A549 (cell line): ENCODE measurements at regions not wholly inside any gene's neighbourhood (a gene's known extent, or its start where the extent isn't known, plus 50 kb on each side); places are given as distances from the start of the nearest gene placed in this dataset.

Experiments
- ATAC-seq, 2 experiments: fragments of 200-7000 bp in 1 of 2; fragments of >200 bp in 1 of 2; cut with Nextera tagmentation in 1 of 2; cut with Tn5 transposase in 1 of 2; 3 replicates each; pipeline versions ENCODE4 v1.8.0 to v1.9.1; 2018 to 2020; ENCODE audit warnings: mild to moderate bottlenecking in 1 of 2, moderate library complexity in 1 of 2
- CTCF ChIA-PET: fragments of 300-600 bp; sonication (Branson Sonifier 250); formaldehyde crosslinking; extraction: SDS; loops from one replicate; lab custom pipeline; 2021; ENCODE audit warnings: antibody characterized with exemption, inconsistent platforms; lab: Yijun Ruan, JAX
- POLR2A ChIA-PET: fragments of 350-600 bp; formaldehyde crosslinking; extraction: SDS; loops from one replicate; lab custom pipeline; 2021; ENCODE audit warnings: antibody characterized with exemption, inconsistent platforms; lab: Yijun Ruan, JAX
- DNase-seq, 2 experiments: peaks; one replicate each; pipeline versions ENCODE4 v3.0.0 to v3.0.0-alpha.2; 2011 to 2016; ENCODE audit warnings: low read depth in 1 of 2, low spot score in 1 of 2
- FAIRE-seq: peaks from 2 replicates; lab custom pipeline; 2011; peaks lifted over from hg19 to GRCh38; lab: Jason Lieb, UNC
- H3K27ac ChIP-seq, 2 experiments: fragments of >200 bp; sonication (Bioruptor Twin); formaldehyde crosslinking; 3 replicates each; pipeline ENCODE4 v1.5.1; 2016 to 2017
- H3K4me1 ChIP-seq: fragments of >200 bp; sonication (Bioruptor Twin); formaldehyde crosslinking; 3 replicates; pipeline ENCODE4 v1.6.1; 2016
- H3K4me2 ChIP-seq: fragments of >200 bp; sonication (Bioruptor Twin); formaldehyde crosslinking; 3 replicates; pipeline ENCODE4 v1.6.1; 2016
- H3K4me3 ChIP-seq: fragments of >200 bp; sonication (Bioruptor Twin); formaldehyde crosslinking; 3 replicates; pipeline ENCODE4 v1.5.1; 2016
- H3K9me3 ChIP-seq: fragments of >200 bp; sonication (Bioruptor Twin); formaldehyde crosslinking; 3 replicates; pipeline ENCODE4 v1.6.1; 2016
- BHLHE40 ChIP-seq: IDR thresholded peaks from 2 replicates; pipeline ENCODE4 v1.6.1; 2012; ENCODE audit warnings: low read depth, low read length, inconsistent platforms
- CHD2 ChIP-seq: fragments of 150-350 bp; IDR thresholded peaks from 2 replicates; pipeline ENCODE4 v1.6.1; 2014; ENCODE audit warnings: low read length; ENCODE audit not compliant: partially characterized antibody
- CHD4 ChIP-seq: fragments of 200-600 bp; sonication (generic); IDR thresholded peaks from 2 replicates; pipeline ENCODE4 v1.6.1; 2016; ENCODE audit warnings: antibody characterized with exemption, mild to moderate bottlenecking, borderline replicate concordance
- CTCF ChIP-seq: fragments of >200 bp; sonication (Bioruptor Twin); formaldehyde crosslinking; IDR thresholded peaks from 3 replicates; pipeline ENCODE4 v1.5.1; 2016
- EHF ChIP-seq: fragments of 250-450 bp; sonication (Bioruptor Pico); IDR thresholded peaks from 2 replicates; pipeline ENCODE4 v1.5.0; 2020; ENCODE audit warnings: mild to moderate bottlenecking
- ELK1 ChIP-seq: fragments of 150-350 bp; IDR thresholded peaks from 2 replicates; pipeline ENCODE4 v1.6.1; 2014; ENCODE audit warnings: low read depth, mild to moderate bottlenecking, low read length
- EP300 ChIP-seq, 2 experiments: fragments of >200 bp; sonication (Bioruptor Twin); formaldehyde crosslinking; IDR thresholded peaks; 2 replicates in 1 of 2; 3 replicates in 1 of 2; pipeline ENCODE4 v1.6.1; 2016 to 2017
- FOSB ChIP-seq: fragments of 250-450 bp; sonication (Bioruptor Pico); IDR thresholded peaks from 2 replicates; pipeline ENCODE4 v1.5.0; 2020; ENCODE audit warnings: mild to moderate bottlenecking, moderate library complexity
- FOXS1 ChIP-seq: fragments of 250-450 bp; sonication (Bioruptor Pico); IDR thresholded peaks from 2 replicates; pipeline ENCODE4 v1.5.0; 2020; ENCODE audit warnings: mild to moderate bottlenecking, moderate library complexity
- HES2 ChIP-seq: fragments of >200 bp; sonication (Bioruptor Twin); formaldehyde crosslinking; IDR thresholded peaks from 2 replicates; pipeline ENCODE4 v1.6.1; 2016
- HEYL ChIP-seq: fragments of 250-450 bp; sonication (Bioruptor Pico); IDR thresholded peaks from 2 replicates; pipeline ENCODE4 v1.8.0; 2021; ENCODE audit warnings: mild to moderate bottlenecking, moderate library complexity
- HOXA7 ChIP-seq: fragments of 250-450 bp; sonication (Bioruptor Pico); IDR thresholded peaks from 2 replicates; pipeline ENCODE4 v1.5.0; 2020; ENCODE audit warnings: mild to moderate bottlenecking, moderate library complexity
- HOXB13 ChIP-seq: fragments of 250-450 bp; sonication (Bioruptor Pico); IDR thresholded peaks from 2 replicates; pipeline ENCODE4 v1.5.0; 2020; ENCODE audit warnings: low read depth, mild to moderate bottlenecking, moderate library complexity
- JUN ChIP-seq, 2 experiments: fragments of >200 bp; sonication (Bioruptor Twin); formaldehyde crosslinking; IDR thresholded peaks; 2 replicates in 1 of 2; 3 replicates in 1 of 2; pipeline ENCODE4 v1.6.1; 2016 to 2017
- MAFK ChIP-seq: fragments of 450-650 bp; IDR thresholded peaks from 2 replicates; pipeline ENCODE4 v1.6.1; 2014; ENCODE audit not compliant: partially characterized antibody
- MAX ChIP-seq: IDR thresholded peaks from 2 replicates; pipeline ENCODE4 v1.6.1; 2012
- MAZ ChIP-seq: fragments of 150-350 bp; IDR thresholded peaks from 2 replicates; pipeline ENCODE4 v1.6.1; 2014; ENCODE audit warnings: antibody characterized with exemption, low read depth, low read length, borderline replicate concordance
- PHF8 ChIP-seq: fragments of 200-600 bp; sonication (generic); IDR thresholded peaks from 2 replicates; pipeline ENCODE4 v1.6.1; 2016; ENCODE audit warnings: low read depth, mild to moderate bottlenecking, antibody characterized with exemption, moderate library complexity, borderline replicate concordance
- POLR2AphosphoS2 ChIP-seq: conservative IDR thresholded peaks from 2 replicates; pipeline ENCODE4 v1.6.1; 2012; ENCODE audit warnings: low read length, improper control_type of control experiment, inconsistent platforms
- RARB ChIP-seq: fragments of 250-450 bp; sonication (Bioruptor Pico); IDR thresholded peaks from 2 replicates; pipeline ENCODE4 v1.8.0; 2021; ENCODE audit warnings: mild to moderate bottlenecking, moderate library complexity
- RCOR1 ChIP-seq: fragments of 150-350 bp; IDR thresholded peaks from 2 replicates; pipeline ENCODE4 v1.6.1; 2014; ENCODE audit warnings: antibody characterized with exemption, low read length, low read depth
- RNF2 ChIP-seq: fragments of 200-600 bp; sonication (generic); IDR thresholded peaks from 2 replicates; pipeline ENCODE4 v1.6.1; 2016; ENCODE audit warnings: low read depth, mild to moderate bottlenecking, antibody characterized with exemption, moderate library complexity, borderline replicate concordance
- SMC3 ChIP-seq: fragments of >200 bp; sonication (Bioruptor Twin); formaldehyde crosslinking; IDR thresholded peaks from 3 replicates; pipeline ENCODE4 v1.6.1; 2018; ENCODE audit warnings: inconsistent platforms
- TFCP2L1 ChIP-seq: fragments of 250-450 bp; sonication (Bioruptor Pico); IDR thresholded peaks from 2 replicates; pipeline ENCODE4 v1.5.0; 2021; ENCODE audit warnings: mild to moderate bottlenecking
- ZNF302 ChIP-seq: fragments of 250-450 bp; sonication (Bioruptor Pico); IDR thresholded peaks from 2 replicates; pipeline ENCODE4 v1.9.0; 2021; ENCODE audit warnings: inconsistent platforms, mild to moderate bottlenecking, moderate library complexity
- WGBS: methylation state at CpG from one replicate; pipeline ENCODE4 v1.1.6; 2017; ENCODE audit errors: missing lambda C conversion rate; 5-methylcytosine and 5-hydroxymethylcytosine counted together

- ChIA-PET POLR2A (no interaction called here), CTCF (no interaction called here)
- no peak overlapping the region for H3K4me2 ChIP-seq
- H3K9me3 ChIP-seq: no peaks in the 10 kb centered on the region
- no peak for FAIRE-seq
- no peak for ATAC-seq
- H3K27ac ChIP-seq: no peak overlapping the region
- H3K4me3 ChIP-seq: no peak overlapping the region
- DNase-seq: no peak
- H3K4me1 ChIP-seq: no peaks in the 10 kb centered on the region
- no peak for TF ChIP-seq EP300 (IDR thresholded peaks at IDR 0.05)
- TF ChIP-seq ELK1: no peak
- TF ChIP-seq FOSB (CRISPR knock-in tag): no peak
- TF ChIP-seq FOXS1 (CRISPR knock-in tag): no peak
- TF ChIP-seq HEYL (CRISPR knock-in tag): no peak
- TF ChIP-seq RCOR1: no peak
- no peak for TF ChIP-seq PHF8
- no peak for TF ChIP-seq JUN (IDR thresholded peaks at IDR 0.05)
- TF ChIP-seq HOXA7 (CRISPR knock-in tag): no peak
- no peak for TF ChIP-seq MAZ
- TF ChIP-seq MAFK: no peak
- no peak for TF ChIP-seq HES2
- 76% methylated on average over 1 of the region's 1 CpG for WGBS
Measured at GRCh38 chr18:40011201-40011600, 1943.8 kb upstream of the PIK3C3 start.

- CTCF ChIA-PET: no interaction called here
- TF ChIP-seq RNF2 (no peak), RARB (CRISPR knock-in tag) (no peak), BHLHE40 (no peak), MAX (no peak), POLR2AphosphoS2 (no peak), EHF (no peak), SMC3 (no peak), ZNF302 (CRISPR knock-in tag) (no peak)
- ATAC-seq (no peak), DNase-seq (no peak), FAIRE-seq (no peak)
- no peaks in the 10 kb centered on the region for H3K9me3 ChIP-seq
- no peak overlapping the region for H3K4me3 ChIP-seq
- H3K4me1 ChIP-seq: no peaks in the 10 kb centered on the region
- no peak overlapping the region for H3K27ac ChIP-seq
- no peak overlapping the region for H3K4me2 ChIP-seq
- POLR2A ChIA-PET: no interaction called here
- WGBS: 27% methylated on average over 4 of the region's 4 CpGs
Measured at GRCh38 chr18:40006634-40007033, 1948.4 kb upstream of the PIK3C3 start.

GRCh38 chr18:40004246-40004645, 1950.8 kb upstream of the PIK3C3 start:
- TF ChIP-seq RARB (CRISPR knock-in tag) (no peak), CTCF (no peak), HOXB13 (CRISPR knock-in tag) (no peak), CHD2 (no peak), CHD4 (no peak), TFCP2L1 (CRISPR knock-in tag) (no peak), PHF8 (no peak)
- H3K27ac ChIP-seq: no peak overlapping the region
- CTCF ChIA-PET: no interaction called here
- no peaks in the 10 kb centered on the region for H3K4me1 ChIP-seq
- no peaks in the 10 kb centered on the region for H3K9me3 ChIP-seq
- no peak for ATAC-seq
- 18% methylated on average over 3 of the region's 3 CpGs for WGBS
- H3K4me2 ChIP-seq: no peak overlapping the region
- POLR2A ChIA-PET: no interaction called here
- no peak for DNase-seq
- FAIRE-seq: no peak
- H3K4me3 ChIP-seq: no peak overlapping the region
